Lower lobe of right lung (tissue), 2 donors: ENCODE measurements at regions not wholly inside any gene's neighbourhood (a gene's known extent, or its start where the extent isn't known, plus 50 kb on each side); places are given as distances from the start of the nearest gene placed in this dataset.

Experiments
- ATAC-seq, 2 donors: fragments of 200-7000 bp; cut with Tn5 transposase; one replicate each; pipeline ENCODE4 v1.9.1; 2020 to 2022; ENCODE audit warnings: mild to moderate bottlenecking in 2 of 2, moderate library complexity in 2 of 2
- DNase-seq: peaks from one replicate; pipeline ENCODE4 v3.0.0-alpha.2; 2020
- H3K27ac ChIP-seq: fragments of 200-600 bp; one replicate; pipeline ENCODE4 v1.8.0; 2022
- H3K27me3 ChIP-seq: fragments of 200-600 bp; one replicate; pipeline ENCODE4 v1.8.0; 2022; ENCODE audit warnings: low read depth
- H3K36me3 ChIP-seq: fragments of 200-600 bp; one replicate; pipeline ENCODE4 v1.8.0; 2022; ENCODE audit warnings: mild to moderate bottlenecking
- H3K4me1 ChIP-seq: fragments of 200-600 bp; one replicate; pipeline ENCODE4 v1.8.0; 2022
- H3K4me3 ChIP-seq: fragments of 200-600 bp; one replicate; pipeline ENCODE4 v1.8.0; 2022; ENCODE audit warnings: mild to moderate bottlenecking
- H3K9me3 ChIP-seq: fragments of 200-600 bp; one replicate; pipeline ENCODE4 v1.8.0; 2022
- intact Hi-C: fragments of 100-400 bp; cut with DNase I; formaldehyde crosslinking; loops from one replicate; pipeline ENCODE4 v1.11.0; 2022
- TF ChIP-seq, protein P1 (sequence below): fragments of 200-600 bp; IDR thresholded peaks from one replicate; pipeline ENCODE4 v1.8.0; 2022; ENCODE audit warnings: antibody characterized with exemption, mild to moderate bottlenecking
- donor health status: DM: no; HTN: yes; CAD: no; lungs with severe emphysema.

DNA sequence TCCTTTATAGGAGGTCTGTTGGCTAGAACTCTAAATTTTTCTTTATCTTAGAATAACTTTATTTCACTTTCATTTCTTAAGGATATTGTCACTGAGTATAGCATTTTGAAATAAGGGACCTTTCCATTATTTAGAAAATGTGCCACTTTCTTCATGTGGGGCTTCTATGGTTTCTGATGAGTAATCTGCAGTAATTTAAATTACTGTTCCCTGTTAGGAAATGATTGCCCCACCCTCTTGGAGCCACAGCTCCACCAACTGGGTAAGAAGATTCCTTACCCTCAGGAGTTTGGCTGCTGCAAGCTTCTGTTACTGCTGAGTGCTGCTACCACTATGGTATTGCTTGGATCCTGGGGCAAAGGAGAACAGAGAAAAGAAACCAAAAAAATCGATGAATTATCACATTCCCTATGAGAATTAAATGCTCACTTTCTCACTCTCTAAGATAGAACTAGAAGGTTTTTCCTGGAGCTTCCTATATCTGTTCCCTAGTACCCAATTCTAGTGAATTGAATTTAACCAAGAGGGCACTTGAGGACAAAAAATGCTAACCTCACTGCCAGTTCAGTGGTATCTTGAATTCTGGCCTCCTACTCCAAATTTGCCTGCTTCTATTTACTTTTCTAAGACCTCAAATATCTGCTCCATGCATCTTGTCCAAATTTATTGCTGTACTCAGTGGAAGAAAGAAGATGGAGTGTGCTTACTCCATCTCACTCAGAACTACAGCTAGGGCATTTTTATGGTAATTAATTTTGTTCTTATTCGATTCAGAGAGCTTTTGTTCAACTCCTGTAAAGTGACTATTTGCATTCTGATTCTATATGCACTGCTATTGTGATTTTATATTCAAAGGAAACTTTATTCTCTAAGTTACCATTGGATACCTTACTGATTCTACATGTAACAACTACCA, 2111.3 kb downstream of the MAT2B start:
- Histone ChIP-seq H3K27me3 (no peaks in the 10 kb centered on the region), H3K36me3 (no peaks in the 10 kb centered on the region), H3K27ac (no peak overlapping the region), H3K9me3 (no peaks in the 10 kb centered on the region), H3K4me3 (no peak overlapping the region), H3K4me1 (peaks cover 6% of the 10 kb centered on the region)
- ATAC-seq (no peak), DNase-seq (no peak)
- intact Hi-C loops = no loop called here
- TF ChIP-seq, protein P1, sequence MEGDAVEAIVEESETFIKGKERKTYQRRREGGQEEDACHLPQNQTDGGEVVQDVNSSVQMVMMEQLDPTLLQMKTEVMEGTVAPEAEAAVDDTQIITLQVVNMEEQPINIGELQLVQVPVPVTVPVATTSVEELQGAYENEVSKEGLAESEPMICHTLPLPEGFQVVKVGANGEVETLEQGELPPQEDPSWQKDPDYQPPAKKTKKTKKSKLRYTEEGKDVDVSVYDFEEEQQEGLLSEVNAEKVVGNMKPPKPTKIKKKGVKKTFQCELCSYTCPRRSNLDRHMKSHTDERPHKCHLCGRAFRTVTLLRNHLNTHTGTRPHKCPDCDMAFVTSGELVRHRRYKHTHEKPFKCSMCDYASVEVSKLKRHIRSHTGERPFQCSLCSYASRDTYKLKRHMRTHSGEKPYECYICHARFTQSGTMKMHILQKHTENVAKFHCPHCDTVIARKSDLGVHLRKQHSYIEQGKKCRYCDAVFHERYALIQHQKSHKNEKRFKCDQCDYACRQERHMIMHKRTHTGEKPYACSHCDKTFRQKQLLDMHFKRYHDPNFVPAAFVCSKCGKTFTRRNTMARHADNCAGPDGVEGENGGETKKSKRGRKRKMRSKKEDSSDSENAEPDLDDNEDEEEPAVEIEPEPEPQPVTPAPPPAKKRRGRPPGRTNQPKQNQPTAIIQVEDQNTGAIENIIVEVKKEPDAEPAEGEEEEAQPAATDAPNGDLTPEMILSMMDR = no peak

DNA sequence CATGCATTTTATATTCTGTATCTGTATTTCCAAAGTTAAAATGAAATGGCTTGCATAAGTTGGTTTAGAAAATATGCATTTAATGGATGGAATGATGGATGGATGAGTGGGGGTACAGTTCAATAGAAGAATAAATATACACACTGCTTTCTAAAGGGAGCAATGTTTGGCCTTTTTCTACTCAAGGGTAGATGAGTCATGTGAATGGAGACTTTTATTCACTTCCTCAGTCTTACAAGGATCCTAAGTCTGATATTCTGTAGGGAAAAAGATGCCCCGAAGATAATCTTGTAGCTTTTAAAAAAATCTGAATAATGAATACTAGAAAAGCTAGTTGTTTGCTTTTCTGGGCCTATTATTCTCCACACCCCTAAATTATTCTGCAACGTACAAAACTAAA, 2112.1 kb downstream of the MAT2B start:
- TF ChIP-seq, protein P1 = no peak
- DNase-seq (no peak), ATAC-seq (no peak)
- H3K27me3 ChIP-seq = no peaks in the 10 kb centered on the region
- intact Hi-C loops = no loop called here
- no peak overlapping the region for H3K27ac ChIP-seq
- H3K4me3 ChIP-seq = no peak overlapping the region
- peaks cover 6% of the 10 kb centered on the region for H3K4me1 ChIP-seq
- H3K36me3 ChIP-seq = no peaks in the 10 kb centered on the region
- H3K9me3 ChIP-seq = no peaks in the 10 kb centered on the region

DNA sequence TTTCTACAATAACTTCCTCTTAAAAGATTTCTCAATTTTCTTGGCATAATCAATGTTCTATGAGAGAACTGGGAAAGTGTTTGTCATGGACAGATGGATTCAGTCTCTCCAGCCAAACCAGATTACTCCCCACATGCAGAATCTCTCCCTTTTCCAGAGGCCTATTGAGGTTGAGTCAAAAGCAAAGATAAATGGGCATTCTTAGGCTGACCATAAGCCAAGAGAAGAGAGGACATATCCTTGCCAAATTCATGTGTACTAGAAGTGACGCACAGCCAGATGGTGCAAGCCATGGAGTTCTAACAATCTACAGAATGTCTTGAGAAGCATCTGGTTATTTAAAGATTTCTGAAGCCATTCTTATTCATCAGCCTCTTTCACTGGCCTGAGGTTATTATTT, 2115.0 kb downstream of the MAT2B start:
- intact Hi-C loops = no loop called here
- Histone ChIP-seq H3K36me3 (no peaks in the 10 kb centered on the region), H3K9me3 (no peaks in the 10 kb centered on the region), H3K27me3 (no peaks in the 10 kb centered on the region), H3K4me3 (no peak overlapping the region), H3K4me1 (peaks cover 6% of the 10 kb centered on the region), H3K27ac (no peak overlapping the region)
- TF ChIP-seq, protein P1 = no peak
- ATAC-seq = peak; percentile 48 to 63
- DNase-seq = no peak

DNA sequence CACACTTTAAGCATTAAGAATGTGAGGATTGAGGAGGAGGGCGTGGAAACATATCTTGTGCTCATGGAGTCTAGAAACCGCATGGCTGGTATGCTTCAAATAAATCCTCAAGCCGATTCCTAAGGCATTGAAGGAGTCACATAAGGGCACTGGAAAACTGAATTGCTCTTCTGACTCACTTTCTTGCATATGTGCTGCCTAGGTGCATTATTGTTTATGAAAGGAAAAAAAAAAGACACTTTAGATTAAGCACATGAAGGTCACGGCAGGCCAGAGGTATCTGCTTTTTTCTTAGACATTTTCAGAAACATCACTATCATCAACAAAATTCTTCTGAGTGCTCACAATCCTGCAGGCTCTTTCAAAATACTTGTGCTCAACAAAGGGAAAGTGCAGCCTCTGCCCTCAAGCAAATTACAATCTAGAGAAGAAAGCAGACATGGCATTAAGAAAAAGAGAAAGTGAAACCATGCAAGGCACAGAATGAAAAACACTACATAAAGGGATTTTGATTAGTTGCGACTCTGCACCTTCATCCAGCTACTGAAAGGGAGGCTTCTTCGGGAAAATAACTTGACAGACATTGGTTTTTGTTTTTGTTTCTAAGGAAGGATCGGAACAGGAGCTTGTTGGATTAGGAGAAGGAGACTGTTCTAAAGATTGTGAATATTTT, 2117.6 kb downstream of the MAT2B start:
- no peak for ATAC-seq
- H3K9me3 ChIP-seq = no peaks in the 10 kb centered on the region
- no peaks in the 10 kb centered on the region for H3K27me3 ChIP-seq
- no peaks in the 10 kb centered on the region for H3K36me3 ChIP-seq
- no peak overlapping the region for H3K27ac ChIP-seq
- H3K4me1 ChIP-seq = no peaks in the 10 kb centered on the region
- no peak for DNase-seq
- intact Hi-C loops = no loop called here
- H3K4me3 ChIP-seq = peak overlapping the region; percentile 6
- TF ChIP-seq, protein P1 = no peak

DNA sequence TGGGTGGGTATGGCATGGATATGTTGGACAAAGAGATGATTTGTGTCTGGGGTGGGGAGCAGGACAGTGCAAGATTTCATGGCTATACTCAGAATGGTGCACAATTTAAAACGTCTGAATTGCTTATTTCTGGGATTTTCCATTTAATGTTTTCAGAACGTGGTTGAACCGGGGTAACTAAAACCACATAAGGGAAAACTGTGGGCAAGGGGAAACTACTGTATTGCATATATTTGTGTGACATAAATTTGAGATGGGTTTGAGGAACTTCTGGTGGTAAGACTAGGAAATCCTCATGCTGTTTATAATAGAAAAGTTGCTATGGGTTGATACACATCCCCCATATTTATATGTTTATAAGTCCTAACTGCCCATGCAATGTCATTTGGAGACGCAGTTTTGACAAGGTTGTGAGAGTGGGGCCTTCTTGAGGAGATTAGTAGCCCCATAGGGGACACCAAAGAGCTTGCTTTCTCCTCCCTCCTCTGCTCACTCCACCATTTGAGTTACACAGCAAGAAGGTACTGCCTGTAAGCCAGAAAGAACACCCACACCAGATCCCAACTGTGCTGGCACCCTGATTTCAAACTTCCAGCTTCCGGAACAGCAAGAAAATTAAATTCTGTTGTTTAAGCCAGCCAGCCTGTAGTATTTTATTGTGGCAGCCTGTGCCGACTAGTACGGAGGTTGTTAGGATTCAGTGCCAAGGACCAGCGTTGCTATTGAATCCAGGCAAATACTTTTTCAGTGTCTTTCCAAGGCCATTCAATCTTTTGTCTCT, 2118.9 kb downstream of the MAT2B start:
- no peaks in the 10 kb centered on the region for H3K27me3 ChIP-seq
- intact Hi-C loops = no loop called here
- H3K4me3 ChIP-seq = no peak overlapping the region
- no peaks in the 10 kb centered on the region for H3K9me3 ChIP-seq
- DNase-seq = no peak
- TF ChIP-seq, protein P1 = no peak
- H3K4me1 ChIP-seq = no peaks in the 10 kb centered on the region
- H3K27ac ChIP-seq = no peak overlapping the region
- no peak for ATAC-seq
- no peaks in the 10 kb centered on the region for H3K36me3 ChIP-seq
